ENCODE measurements at regions not wholly inside any gene's neighbourhood (a gene's known extent, or its start where the extent isn't known, plus 50 kb on each side); places are given as distances from the start of the nearest gene placed in this dataset.

GRCh38 chr4:141840299-141840986, 204.1 kb downstream of the IL15 start:
- TF ChIP-seq RARB (CRISPR knock-in tag; IDR thresholded peaks at IDR 0.05) (no peak), PATZ1 (CRISPR knock-in tag; IDR thresholded peaks at IDR 0.05; ENCODE audit: borderline replicate concordance) (no peak), ZNF8 (CRISPR knock-in tag; IDR thresholded peaks at IDR 0.05) (no peak), ZFP3 (CRISPR knock-in tag; IDR thresholded peaks at IDR 0.05) (no peak), CREB5 (CRISPR knock-in tag; IDR thresholded peaks at IDR 0.05; ENCODE audit: low read depth) (no peak), ZFP30 (CRISPR knock-in tag; IDR thresholded peaks at IDR 0.05) (no peak), ZNF565 (CRISPR knock-in tag; conservative IDR thresholded peaks at IDR 0.05; ENCODE audit: low read depth) (no peak), GLIS3 (CRISPR knock-in tag; IDR thresholded peaks at IDR 0.05) (no peak)

All from SK-N-SH treated with all-trans-retinoic acid at 6 μM for 48 hours (cell line).